HG02571 (cell line): ENCODE measurements at regions not wholly inside any gene's neighbourhood (a gene's known extent, or its start where the extent isn't known, plus 50 kb on each side); places are given as distances from the start of the nearest gene placed in this dataset.
"Not testable (repeated sequence)": the region's sequence is repeated elsewhere in the genome, so short reads cannot be mapped to it uniquely, and the experiment has no call there.

Source experiments
- ATAC-seq: cut with Tn5 transposase; IDR thresholded peaks from one replicate; pipeline ENCODE4 v1.9.1; 2021; ENCODE audit warnings: mild to moderate bottlenecking, moderate library complexity; ENCODE audit not compliant: unreplicated experiment

GRCh38 chr13:28574617-28575142 is 79.8 kb upstream of the FLT1 start:
- no peak for ATAC-seq

- no peak for ATAC-seq
Measured at GRCh38 chr13:28573595-28574373, 78.9 kb upstream of the FLT1 start.

GRCh38 chr13:28572871-28573270 is 77.9 kb upstream of the FLT1 start:
- no peak for ATAC-seq

GRCh38 chr13:28570356-28570755 is 75.4 kb upstream of the FLT1 start:
- not testable (repeated sequence) for ATAC-seq

- no peak for ATAC-seq
Measured at GRCh38 chr13:28569886-28570285, 75.0 kb upstream of the FLT1 start.

GRCh38 chr13:28568286-28568685 is 73.4 kb upstream of the FLT1 start:
- ATAC-seq, result peak; percentile 65

- ATAC-seq, result no peak
Measured at GRCh38 chr13:28566891-28567290, 72.0 kb upstream of the FLT1 start.

GRCh38 chr13:28566283-28566682 is 71.4 kb upstream of the FLT1 start:
- no peak for ATAC-seq

- no peak for ATAC-seq
Measured at GRCh38 chr13:28564030-28564429, 69.1 kb upstream of the FLT1 start.

GRCh38 chr13:28563609-28564008 is 68.7 kb upstream of the FLT1 start:
- no peak for ATAC-seq

- ATAC-seq, result no peak
Measured at GRCh38 chr13:28560612-28561011, 65.7 kb upstream of the FLT1 start.

- no peak for ATAC-seq
Measured at GRCh38 chr13:28559636-28560259, 64.8 kb upstream of the FLT1 start.

- ATAC-seq, result no peak
Measured at GRCh38 chr13:28558567-28558966, 63.6 kb upstream of the FLT1 start.

GRCh38 chr13:28557725-28558520 is 63.0 kb upstream of the FLT1 start:
- ATAC-seq, result no peak

- no peak for ATAC-seq
Measured at GRCh38 chr13:28555096-28555495, 60.2 kb upstream of the FLT1 start.

- ATAC-seq, result no peak
Measured at GRCh38 chr13:28553971-28554370, 59.0 kb upstream of the FLT1 start.

- no peak for ATAC-seq
Measured at GRCh38 chr13:28552288-28552687, 57.4 kb upstream of the FLT1 start.

- no peak for ATAC-seq
Measured at GRCh38 chr13:28551498-28551895, 56.6 kb upstream of the FLT1 start.

GRCh38 chr13:28550721-28551497 is 56.0 kb upstream of the FLT1 start:
- ATAC-seq, result no peak

- no peak for ATAC-seq
Measured at GRCh38 chr13:28550091-28550490, 55.2 kb upstream of the FLT1 start.

- ATAC-seq, result no peak
Measured at GRCh38 chr13:28548872-28549271, 53.9 kb upstream of the FLT1 start.
